ENCODE measurements at regions not wholly inside any gene's neighbourhood (a gene's known extent, or its start where the extent isn't known, plus 50 kb on each side); places are given as distances from the start of the nearest gene placed in this dataset.

- H3K27ac ChIP-seq: no peak overlapping the region
- no peak for TF ChIP-seq CTCF (IDR thresholded peaks at IDR 0.05)
- no peak overlapping the region for H3K4me3 ChIP-seq
- DNase-seq (ENCODE audit: low spot score): no peak
These were observed 157.0 kb upstream of the DEPDC1 start for GRCh38 chr1:68653882-68654281.

- TF ChIP-seq CTCF (IDR thresholded peaks at IDR 0.05): no peak
- no peak for DNase-seq (ENCODE audit: low spot score)
- H3K4me3 ChIP-seq: no peak overlapping the region
- H3K27ac ChIP-seq: no peak overlapping the region
These were observed 176.9 kb upstream of the DEPDC1 start for GRCh38 chr1:68673771-68674170.

GRCh38 chr1:68675336-68675735 is 178.5 kb upstream of the DEPDC1 start:
- H3K27ac ChIP-seq: no peak overlapping the region
- TF ChIP-seq CTCF (IDR thresholded peaks at IDR 0.05): no peak
- no peak overlapping the region for H3K4me3 ChIP-seq
- DNase-seq (ENCODE audit: low spot score): no peak

- H3K4me3 ChIP-seq: no peak overlapping the region
- H3K27ac ChIP-seq: no peak overlapping the region
- TF ChIP-seq CTCF (IDR thresholded peaks at IDR 0.05): no peak
- DNase-seq (ENCODE audit: low spot score): no peak
These were observed 180.9 kb upstream of the DEPDC1 start for GRCh38 chr1:68677684-68678351.

GRCh38 chr1:68696221-68696620 is 199.3 kb upstream of the DEPDC1 start:
- Histone ChIP-seq H3K27ac (no peak overlapping the region), H3K4me3 (no peak overlapping the region)
- no peak for DNase-seq (ENCODE audit: low spot score)
- no peak for TF ChIP-seq CTCF (IDR thresholded peaks at IDR 0.05)

GRCh38 chr1:68703921-68704354 is 207.1 kb upstream of the DEPDC1 start:
- no peak for TF ChIP-seq CTCF (IDR thresholded peaks at IDR 0.05)
- DNase-seq (ENCODE audit: low spot score): no peak
- no peak overlapping the region for H3K4me3 ChIP-seq

GRCh38 chr1:68704800-68705443 is 208.0 kb upstream of the DEPDC1 start:
- no peak for TF ChIP-seq CTCF (IDR thresholded peaks at IDR 0.05)
- Histone ChIP-seq H3K27ac (no peak overlapping the region), H3K4me3 (no peak overlapping the region)
- no peak for DNase-seq (ENCODE audit: low spot score)

More at GRCh38 chr1:68703921-68704354, 207.1 kb upstream of the DEPDC1 start:
- no peak overlapping the region for H3K27ac ChIP-seq
